ENCODE measurements at regions not wholly inside any gene's neighbourhood (a gene's known extent, or its start where the extent isn't known, plus 50 kb on each side); places are given as distances from the start of the nearest gene placed in this dataset.

- no peak for DNase-seq (ENCODE audit: extremely low read depth, low read depth)
- TF ChIP-seq CTCF (IDR thresholded peaks at IDR 0.05; ENCODE audit: low read depth, low read length, missing control alignments), result no peak
- H3K4me3 ChIP-seq (replicated peaks; ENCODE audit: low read depth, low read length), result no peak overlapping the region
Measured at GRCh38 chr20:12203399-12203798, 285.7 kb downstream of the BTBD3 start.

GRCh38 chr20:12203981-12204380 lies 286.3 kb downstream of the BTBD3 start:
- no peak overlapping the region for H3K4me3 ChIP-seq (replicated peaks; ENCODE audit: low read depth, low read length)

GRCh38 chr20:12207875-12208274 lies 290.2 kb downstream of the BTBD3 start:
- peak; percentile 7 for DNase-seq (ENCODE audit: extremely low read depth, low read depth)
- no peak overlapping the region for H3K4me3 ChIP-seq (replicated peaks; ENCODE audit: low read depth, low read length)
- TF ChIP-seq CTCF (IDR thresholded peaks at IDR 0.05; ENCODE audit: low read depth, low read length, missing control alignments), result peak; percentile 54

More at GRCh38 chr20:12203981-12204380, 286.3 kb downstream of the BTBD3 start:
- no peak for TF ChIP-seq CTCF (IDR thresholded peaks at IDR 0.05; ENCODE audit: low read depth, low read length, missing control alignments)
- DNase-seq (ENCODE audit: extremely low read depth, low read depth), result no peak

- H3K4me3 ChIP-seq (replicated peaks; ENCODE audit: low read depth, low read length), result no peak overlapping the region
- TF ChIP-seq CTCF (IDR thresholded peaks at IDR 0.05; ENCODE audit: low read depth, low read length, missing control alignments), result no peak
- DNase-seq (ENCODE audit: extremely low read depth, low read depth), result no peak
Measured at GRCh38 chr20:12210591-12210990, 292.9 kb downstream of the BTBD3 start.

- no peak for DNase-seq (ENCODE audit: extremely low read depth, low read depth)
- no peak for TF ChIP-seq CTCF (IDR thresholded peaks at IDR 0.05; ENCODE audit: low read depth, low read length, missing control alignments)
- H3K4me3 ChIP-seq (replicated peaks; ENCODE audit: low read depth, low read length), result no peak overlapping the region
Measured at GRCh38 chr20:12211361-12211760, 293.7 kb downstream of the BTBD3 start.

GRCh38 chr20:12217382-12217781 lies 299.7 kb downstream of the BTBD3 start:
- TF ChIP-seq CTCF (IDR thresholded peaks at IDR 0.05; ENCODE audit: low read depth, low read length, missing control alignments), result no peak

GRCh38 chr20:12219798-12220197 lies 302.1 kb downstream of the BTBD3 start:
- H3K4me3 ChIP-seq (replicated peaks; ENCODE audit: low read depth, low read length), result no peak overlapping the region
- DNase-seq (ENCODE audit: extremely low read depth, low read depth), result no peak
- no peak for TF ChIP-seq CTCF (IDR thresholded peaks at IDR 0.05; ENCODE audit: low read depth, low read length, missing control alignments)

More at GRCh38 chr20:12217382-12217781, 299.7 kb downstream of the BTBD3 start:
- no peak for DNase-seq (ENCODE audit: extremely low read depth, low read depth)
- H3K4me3 ChIP-seq (replicated peaks; ENCODE audit: low read depth, low read length), result no peak overlapping the region
